GM23338 (cell line): ENCODE measurements at regions not wholly inside any gene's neighbourhood (a gene's known extent, or its start where the extent isn't known, plus 50 kb on each side); places are given as distances from the start of the nearest gene placed in this dataset.

Source experiments
- ATAC-seq: fragments of 200-7000 bp; cut with Tn5 transposase; 3 replicates; pipeline ENCODE4 v1.9.1; 2020
- DNase-seq: peaks from one replicate; pipeline ENCODE4 v3.0.0-alpha.2; 2015; ENCODE audit warnings: low spot score
- H2AFZ ChIP-seq: fragments of 200-600 bp; sonication (generic); 2 replicates; pipeline ENCODE4 v1.8.0; 2016; ENCODE audit warnings: antibody characterized with exemption, mild to moderate bottlenecking, moderate library complexity
- H3F3A ChIP-seq: fragments of 200-600 bp; sonication (generic); replicated peaks from 2 replicates; pipeline ENCODE4 v1.8.0; 2017; ENCODE audit warnings: antibody characterized with exemption, mixed run types, low read depth
- H3K27ac ChIP-seq: fragments of 200-600 bp; sonication (generic); 2 replicates; pipeline ENCODE4 v1.6.1; 2016; ENCODE audit warnings: low read depth
- H3K27me3 ChIP-seq: fragments of 200-600 bp; sonication (generic); 2 replicates; pipeline ENCODE4 v1.8.0; 2016; ENCODE audit warnings: mild to moderate bottlenecking, mixed run types, moderate library complexity; ENCODE audit not compliant: insufficient read depth
- H3K36me3 ChIP-seq: fragments of 200-600 bp; sonication (generic); 2 replicates; pipeline ENCODE4 v1.8.0; 2016; ENCODE audit warnings: mild to moderate bottlenecking; ENCODE audit not compliant: insufficient read depth
- H3K4me1 ChIP-seq: fragments of 200-600 bp; sonication (generic); 2 replicates; pipeline ENCODE4 v1.8.0; 2016; ENCODE audit warnings: mild to moderate bottlenecking, moderate library complexity; ENCODE audit not compliant: insufficient read depth
- H3K4me2 ChIP-seq: fragments of 200-600 bp; sonication (generic); 2 replicates; pipeline ENCODE4 v1.7.1; 2017; ENCODE audit warnings: mixed run types
- H3K4me3 ChIP-seq: fragments of 200-600 bp; sonication (generic); 2 replicates; pipeline ENCODE4 v1.6.1; 2016; ENCODE audit warnings: mixed run types
- H3K79me2 ChIP-seq: fragments of 200-600 bp; sonication (generic); replicated peaks from 2 replicates; pipeline ENCODE4 v1.8.0; 2017; ENCODE audit warnings: mild to moderate bottlenecking; ENCODE audit not compliant: insufficient read depth
- H3K9me2 ChIP-seq: fragments of 200-600 bp; sonication (generic); 2 replicates; pipeline ENCODE4 v1.8.0; 2017; ENCODE audit not compliant: insufficient read depth
- H4K20me1 ChIP-seq: fragments of 200-600 bp; sonication (generic); replicated peaks from 2 replicates; pipeline ENCODE4 v1.8.0; 2017; ENCODE audit warnings: mild to moderate bottlenecking; ENCODE audit not compliant: insufficient read depth
- H3K27ac Mint-ChIP-seq: 2 replicates; pipeline ENCODE4 v1.8.0; 2020; ENCODE audit warnings: inconsistent platforms, mild to moderate bottlenecking, moderate library complexity, mixed read lengths
- H3K27me3 Mint-ChIP-seq: 3 replicates; pipeline ENCODE4 v1.8.0; 2022; ENCODE audit warnings: low read depth, mild to moderate bottlenecking, moderate library complexity, mixed read lengths, inconsistent platforms; ENCODE audit not compliant: insufficient read depth, poor library complexity
- H3K36me3 Mint-ChIP-seq: 3 replicates; pipeline ENCODE4 v1.8.0; 2021; ENCODE audit warnings: low read depth, mild to moderate bottlenecking, inconsistent platforms, moderate library complexity, mixed read lengths
- H3K4me1 Mint-ChIP-seq: 3 replicates; pipeline ENCODE4 v1.8.0; 2020; ENCODE audit warnings: mild to moderate bottlenecking, inconsistent platforms, mixed read lengths
- H3K4me3 Mint-ChIP-seq: 3 replicates; pipeline ENCODE4 v1.8.0; 2021; ENCODE audit warnings: moderate library complexity, mild to moderate bottlenecking, inconsistent platforms, mixed read lengths
- H3K9me3 Mint-ChIP-seq: 3 replicates; pipeline ENCODE4 v1.8.0; 2020; ENCODE audit warnings: moderate library complexity, mild to moderate bottlenecking, inconsistent platforms, mixed read lengths
- EZH2phosphoT487 ChIP-seq: fragments of 200-600 bp; sonication (generic); IDR thresholded peaks from one replicate; pipeline ENCODE4 v1.8.1; 2018; ENCODE audit warnings: antibody characterized with exemption; ENCODE audit not compliant: unreplicated experiment
- TF ChIP-seq, protein P1 (sequence below): IDR thresholded peaks from 2 replicates; pipeline ENCODE4 v1.6.1; 2016; ENCODE audit warnings: antibody characterized with exemption
- TF ChIP-seq, protein P2 (sequence below): fragments of 250-450 bp; sonication (Bioruptor Pico); IDR thresholded peaks from 2 replicates; pipeline ENCODE4 v1.5.0; 2020; ENCODE audit warnings: mild to moderate bottlenecking, moderate library complexity

DNA sequence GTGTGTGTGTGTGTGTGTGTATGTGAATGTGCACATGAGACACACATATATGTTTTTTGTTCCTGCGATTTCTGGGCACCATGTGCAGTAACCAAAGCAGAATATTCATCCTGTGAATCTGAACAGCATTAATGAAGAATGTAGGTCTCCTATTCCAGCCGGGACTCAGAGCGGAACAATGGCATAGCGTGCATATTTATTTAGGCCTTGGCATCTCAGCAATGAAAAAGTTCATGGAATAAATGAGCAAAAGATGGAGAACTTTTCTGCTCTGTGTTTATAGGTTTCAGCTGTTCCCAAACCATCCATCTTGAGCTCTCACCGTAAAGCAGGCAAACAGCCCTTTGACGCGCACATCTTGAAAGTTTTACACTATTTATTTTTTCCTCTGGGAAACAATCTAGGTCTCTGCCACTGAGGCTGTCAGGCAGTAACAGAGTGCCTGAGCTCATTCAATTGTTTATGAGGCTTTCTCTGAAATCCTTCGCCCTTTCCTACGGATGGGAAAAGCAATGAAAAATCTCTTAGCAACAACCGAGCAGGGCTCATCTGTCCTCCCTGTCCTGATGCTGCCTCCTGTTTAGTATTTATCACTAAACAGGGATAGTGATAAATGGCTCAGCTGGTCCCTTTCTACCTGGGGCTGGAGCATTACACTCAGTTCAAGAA lies 65.9 kb upstream of the KCNK12 start:
- Mint-ChIP-seq H3K9me3 (peaks cover 7% of the 10 kb centered on the region), H3K36me3 (peaks cover 7% of the 10 kb centered on the region), H3K4me3 (peak overlapping the region; percentile 13; the same call in 1 of the 3 replicates), H3K27me3 (peaks cover 18% of the 10 kb centered on the region), H3K4me1 (peaks cover 48% of the 10 kb centered on the region), H3K27ac (no peak overlapping the region)
- Histone ChIP-seq H3F3A (no peaks in the 10 kb centered on the region; the same call in 1 of the 2 replicates), H3K79me2 (no peaks in the 10 kb centered on the region), H2AFZ (no peak overlapping the region), H3K36me3 (0 out of 2 replicates have a peak, but pooled peaks cover 4% of the 10 kb centered on the region), H3K4me2 (peak overlapping the region; percentile 59), H3K4me3 (no peak overlapping the region), H3K9me2 (peaks cover 6% of the 10 kb centered on the region; the same call in 1 of the 2 replicates), H3K27ac (no peak overlapping the region), H4K20me1 (no peaks in the 10 kb centered on the region), H3K4me1 (peaks cover 36% of the 10 kb centered on the region), H3K27me3 (0 out of 2 replicates have a peak, but pooled peaks cover 5% of the 10 kb centered on the region)
- DNase-seq (no peak), ATAC-seq (peak; percentile 39)
- TF ChIP-seq, protein P1, sequence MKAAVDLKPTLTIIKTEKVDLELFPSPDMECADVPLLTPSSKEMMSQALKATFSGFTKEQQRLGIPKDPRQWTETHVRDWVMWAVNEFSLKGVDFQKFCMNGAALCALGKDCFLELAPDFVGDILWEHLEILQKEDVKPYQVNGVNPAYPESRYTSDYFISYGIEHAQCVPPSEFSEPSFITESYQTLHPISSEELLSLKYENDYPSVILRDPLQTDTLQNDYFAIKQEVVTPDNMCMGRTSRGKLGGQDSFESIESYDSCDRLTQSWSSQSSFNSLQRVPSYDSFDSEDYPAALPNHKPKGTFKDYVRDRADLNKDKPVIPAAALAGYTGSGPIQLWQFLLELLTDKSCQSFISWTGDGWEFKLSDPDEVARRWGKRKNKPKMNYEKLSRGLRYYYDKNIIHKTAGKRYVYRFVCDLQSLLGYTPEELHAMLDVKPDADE, result no peak

DNA sequence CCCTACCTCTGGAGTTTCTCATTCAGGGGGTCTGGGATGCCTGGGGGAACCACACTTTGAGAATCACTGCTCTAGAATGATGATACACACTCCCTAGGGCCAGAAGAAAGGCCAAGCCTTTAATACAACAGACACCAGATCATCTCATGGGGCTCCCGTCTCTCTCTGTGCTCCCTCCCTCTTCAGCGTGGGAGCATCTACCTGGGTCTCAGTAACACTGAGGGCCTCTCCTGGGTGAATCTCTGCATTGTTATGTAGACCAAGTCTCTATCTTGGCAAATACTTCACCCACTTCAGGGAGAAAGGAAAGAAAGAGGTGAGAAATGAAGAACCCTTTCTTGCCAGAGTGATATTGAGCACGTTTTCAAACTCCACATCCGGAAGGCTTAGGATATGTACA lies 65.4 kb upstream of the KCNK12 start:
- H3F3A ChIP-seq, result no peaks in the 10 kb centered on the region; the same call in 1 of the 2 replicates
- Mint-ChIP-seq H3K36me3 (peaks cover 7% of the 10 kb centered on the region), H3K4me3 (peak overlapping the region; percentile 13; the same call in 1 of the 3 replicates), H3K27me3 (peaks cover 16% of the 10 kb centered on the region), H3K27ac (no peak overlapping the region), H3K9me3 (peaks cover 7% of the 10 kb centered on the region), H3K4me1 (peaks cover 44% of the 10 kb centered on the region)
- H3K9me2 ChIP-seq, result peaks cover 6% of the 10 kb centered on the region; the same call in 1 of the 2 replicates
- H3K27ac ChIP-seq, result no peak overlapping the region
- 0 out of 2 replicates have a peak, but pooled peaks cover 4% of the 10 kb centered on the region for H3K36me3 ChIP-seq
- H2AFZ ChIP-seq, result peak overlapping the region; percentile 14; the same call in 1 of the 2 replicates
- ATAC-seq (peak; percentile 95), DNase-seq (peak; percentile 54)
- no peaks in the 10 kb centered on the region for H3K79me2 ChIP-seq
- H3K27me3 ChIP-seq, result 0 out of 2 replicates have a peak, but pooled peaks cover 5% of the 10 kb centered on the region
- H3K4me2 ChIP-seq, result peak overlapping the region; percentile 59
- TF ChIP-seq, protein P2, sequence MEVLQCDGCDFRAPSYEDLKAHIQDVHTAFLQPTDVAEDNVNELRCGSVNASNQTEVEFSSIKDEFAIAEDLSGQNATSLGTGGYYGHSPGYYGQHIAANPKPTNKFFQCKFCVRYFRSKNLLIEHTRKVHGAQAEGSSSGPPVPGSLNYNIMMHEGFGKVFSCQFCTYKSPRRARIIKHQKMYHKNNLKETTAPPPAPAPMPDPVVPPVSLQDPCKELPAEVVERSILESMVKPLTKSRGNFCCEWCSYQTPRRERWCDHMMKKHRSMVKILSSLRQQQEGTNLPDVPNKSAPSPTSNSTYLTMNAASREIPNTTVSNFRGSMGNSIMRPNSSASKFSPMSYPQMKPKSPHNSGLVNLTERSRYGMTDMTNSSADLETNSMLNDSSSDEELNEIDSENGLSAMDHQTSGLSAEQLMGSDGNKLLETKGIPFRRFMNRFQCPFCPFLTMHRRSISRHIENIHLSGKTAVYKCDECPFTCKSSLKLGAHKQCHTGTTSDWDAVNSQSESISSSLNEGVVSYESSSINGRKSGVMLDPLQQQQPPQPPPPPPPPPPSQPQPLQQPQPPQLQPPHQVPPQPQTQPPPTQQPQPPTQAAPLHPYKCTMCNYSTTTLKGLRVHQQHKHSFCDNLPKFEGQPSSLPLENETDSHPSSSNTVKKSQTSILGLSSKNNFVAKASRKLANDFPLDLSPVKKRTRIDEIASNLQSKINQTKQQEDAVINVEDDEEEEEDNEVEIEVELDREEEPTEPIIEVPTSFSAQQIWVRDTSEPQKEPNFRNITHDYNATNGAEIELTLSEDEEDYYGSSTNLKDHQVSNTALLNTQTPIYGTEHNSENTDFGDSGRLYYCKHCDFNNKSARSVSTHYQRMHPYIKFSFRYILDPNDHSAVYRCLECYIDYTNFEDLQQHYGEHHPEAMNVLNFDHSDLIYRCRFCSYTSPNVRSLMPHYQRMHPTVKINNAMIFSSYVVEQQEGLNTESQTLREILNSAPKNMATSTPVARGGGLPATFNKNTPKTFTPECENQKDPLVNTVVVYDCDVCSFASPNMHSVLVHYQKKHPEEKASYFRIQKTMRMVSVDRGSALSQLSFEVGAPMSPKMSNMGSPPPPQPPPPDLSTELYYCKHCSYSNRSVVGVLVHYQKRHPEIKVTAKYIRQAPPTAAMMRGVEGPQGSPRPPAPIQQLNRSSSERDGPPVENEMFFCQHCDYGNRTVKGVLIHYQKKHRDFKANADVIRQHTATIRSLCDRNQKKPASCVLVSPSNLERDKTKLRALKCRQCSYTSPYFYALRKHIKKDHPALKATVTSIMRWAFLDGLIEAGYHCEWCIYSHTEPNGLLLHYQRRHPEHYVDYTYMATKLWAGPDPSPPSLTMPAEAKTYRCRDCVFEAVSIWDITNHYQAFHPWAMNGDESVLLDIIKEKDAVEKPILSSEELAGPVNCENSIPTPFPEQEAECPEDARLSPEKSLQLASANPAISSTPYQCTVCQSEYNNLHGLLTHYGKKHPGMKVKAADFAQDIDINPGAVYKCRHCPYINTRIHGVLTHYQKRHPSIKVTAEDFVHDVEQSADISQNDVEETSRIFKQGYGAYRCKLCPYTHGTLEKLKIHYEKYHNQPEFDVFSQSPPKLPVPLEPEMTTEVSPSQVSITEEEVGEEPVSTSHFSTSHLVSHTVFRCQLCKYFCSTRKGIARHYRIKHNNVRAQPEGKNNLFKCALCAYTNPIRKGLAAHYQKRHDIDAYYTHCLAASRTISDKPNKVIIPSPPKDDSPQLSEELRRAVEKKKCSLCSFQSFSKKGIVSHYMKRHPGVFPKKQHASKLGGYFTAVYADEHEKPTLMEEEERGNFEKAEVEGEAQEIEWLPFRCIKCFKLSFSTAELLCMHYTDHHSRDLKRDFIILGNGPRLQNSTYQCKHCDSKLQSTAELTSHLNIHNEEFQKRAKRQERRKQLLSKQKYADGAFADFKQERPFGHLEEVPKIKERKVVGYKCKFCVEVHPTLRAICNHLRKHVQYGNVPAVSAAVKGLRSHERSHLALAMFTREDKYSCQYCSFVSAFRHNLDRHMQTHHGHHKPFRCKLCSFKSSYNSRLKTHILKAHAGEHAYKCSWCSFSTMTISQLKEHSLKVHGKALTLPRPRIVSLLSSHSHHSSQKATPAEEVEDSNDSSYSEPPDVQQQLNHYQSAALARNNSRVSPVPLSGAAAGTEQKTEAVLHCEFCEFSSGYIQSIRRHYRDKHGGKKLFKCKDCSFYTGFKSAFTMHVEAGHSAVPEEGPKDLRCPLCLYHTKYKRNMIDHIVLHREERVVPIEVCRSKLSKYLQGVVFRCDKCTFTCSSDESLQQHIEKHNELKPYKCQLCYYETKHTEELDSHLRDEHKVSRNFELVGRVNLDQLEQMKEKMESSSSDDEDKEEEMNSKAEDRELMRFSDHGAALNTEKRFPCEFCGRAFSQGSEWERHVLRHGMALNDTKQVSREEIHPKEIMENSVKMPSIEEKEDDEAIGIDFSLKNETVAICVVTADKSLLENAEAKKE (CRISPR knock-in tag), result peak; percentile 75
- TF ChIP-seq EZH2phosphoT487, result no peak
- no peak overlapping the region for H3K4me3 ChIP-seq
- H4K20me1 ChIP-seq, result no peaks in the 10 kb centered on the region
- H3K4me1 ChIP-seq, result peaks cover 32% of the 10 kb centered on the region
